ENCODE measurements at regions not wholly inside any gene's neighbourhood (a gene's known extent, or its start where the extent isn't known, plus 50 kb on each side); places are given as distances from the start of the nearest gene placed in this dataset.
A peak's percentile ranks its signal among the peaks of the same experiment; 100 is the strongest.

DNA sequence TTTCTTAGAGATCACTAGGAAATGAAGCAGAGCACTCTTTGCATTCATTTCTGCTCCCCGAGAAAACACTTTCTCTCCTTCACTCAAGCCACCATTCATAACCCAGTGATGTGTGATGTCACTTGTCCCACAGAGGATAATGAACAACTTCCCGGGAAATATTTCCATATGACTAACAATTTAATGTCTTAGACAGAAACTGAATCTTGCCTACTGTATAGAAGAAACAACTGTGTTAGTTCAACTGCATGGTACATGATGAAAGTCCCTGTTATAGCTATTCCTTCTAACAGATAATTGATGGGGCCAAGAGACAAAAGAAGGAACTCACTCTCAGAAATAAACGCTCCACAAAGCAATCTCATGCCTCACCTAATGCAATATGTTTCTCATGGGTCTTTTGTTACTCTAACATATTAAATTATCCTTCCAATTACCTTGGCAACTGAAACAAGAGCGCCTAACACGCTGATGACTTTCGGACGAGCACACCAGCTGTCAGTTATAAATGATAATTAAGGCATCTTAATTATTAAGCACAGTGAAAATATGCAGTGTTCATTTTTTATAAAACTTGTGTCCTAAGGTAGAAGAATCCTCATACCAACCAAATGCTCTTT lies 113.7 kb upstream of the TLR3 start:
- peak overlapping the region; percentile 85 for H3K27ac ChIP-seq
- TF ChIP-seq, protein P1, sequence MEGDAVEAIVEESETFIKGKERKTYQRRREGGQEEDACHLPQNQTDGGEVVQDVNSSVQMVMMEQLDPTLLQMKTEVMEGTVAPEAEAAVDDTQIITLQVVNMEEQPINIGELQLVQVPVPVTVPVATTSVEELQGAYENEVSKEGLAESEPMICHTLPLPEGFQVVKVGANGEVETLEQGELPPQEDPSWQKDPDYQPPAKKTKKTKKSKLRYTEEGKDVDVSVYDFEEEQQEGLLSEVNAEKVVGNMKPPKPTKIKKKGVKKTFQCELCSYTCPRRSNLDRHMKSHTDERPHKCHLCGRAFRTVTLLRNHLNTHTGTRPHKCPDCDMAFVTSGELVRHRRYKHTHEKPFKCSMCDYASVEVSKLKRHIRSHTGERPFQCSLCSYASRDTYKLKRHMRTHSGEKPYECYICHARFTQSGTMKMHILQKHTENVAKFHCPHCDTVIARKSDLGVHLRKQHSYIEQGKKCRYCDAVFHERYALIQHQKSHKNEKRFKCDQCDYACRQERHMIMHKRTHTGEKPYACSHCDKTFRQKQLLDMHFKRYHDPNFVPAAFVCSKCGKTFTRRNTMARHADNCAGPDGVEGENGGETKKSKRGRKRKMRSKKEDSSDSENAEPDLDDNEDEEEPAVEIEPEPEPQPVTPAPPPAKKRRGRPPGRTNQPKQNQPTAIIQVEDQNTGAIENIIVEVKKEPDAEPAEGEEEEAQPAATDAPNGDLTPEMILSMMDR (conservative IDR thresholded peaks at IDR 0.05) = no peak

GRCh38 chr4:185955826-185956543 lies 113.0 kb upstream of the TLR3 start:
- TF ChIP-seq, protein P1 (conservative IDR thresholded peaks at IDR 0.05) = no peak
- H3K27ac ChIP-seq = peak overlapping the region; percentile 85

- peak overlapping the region; percentile 85 for H3K27ac ChIP-seq
- TF ChIP-seq, protein P1 (conservative IDR thresholded peaks at IDR 0.05) = no peak
Observed at GRCh38 chr4:185956544-185956940, 112.4 kb upstream of the TLR3 start.

- TF ChIP-seq, protein P1 (conservative IDR thresholded peaks at IDR 0.05) = no peak
- peak overlapping the region; percentile 85 for H3K27ac ChIP-seq
Observed at GRCh38 chr4:185958094-185958747, 110.7 kb upstream of the TLR3 start.

DNA sequence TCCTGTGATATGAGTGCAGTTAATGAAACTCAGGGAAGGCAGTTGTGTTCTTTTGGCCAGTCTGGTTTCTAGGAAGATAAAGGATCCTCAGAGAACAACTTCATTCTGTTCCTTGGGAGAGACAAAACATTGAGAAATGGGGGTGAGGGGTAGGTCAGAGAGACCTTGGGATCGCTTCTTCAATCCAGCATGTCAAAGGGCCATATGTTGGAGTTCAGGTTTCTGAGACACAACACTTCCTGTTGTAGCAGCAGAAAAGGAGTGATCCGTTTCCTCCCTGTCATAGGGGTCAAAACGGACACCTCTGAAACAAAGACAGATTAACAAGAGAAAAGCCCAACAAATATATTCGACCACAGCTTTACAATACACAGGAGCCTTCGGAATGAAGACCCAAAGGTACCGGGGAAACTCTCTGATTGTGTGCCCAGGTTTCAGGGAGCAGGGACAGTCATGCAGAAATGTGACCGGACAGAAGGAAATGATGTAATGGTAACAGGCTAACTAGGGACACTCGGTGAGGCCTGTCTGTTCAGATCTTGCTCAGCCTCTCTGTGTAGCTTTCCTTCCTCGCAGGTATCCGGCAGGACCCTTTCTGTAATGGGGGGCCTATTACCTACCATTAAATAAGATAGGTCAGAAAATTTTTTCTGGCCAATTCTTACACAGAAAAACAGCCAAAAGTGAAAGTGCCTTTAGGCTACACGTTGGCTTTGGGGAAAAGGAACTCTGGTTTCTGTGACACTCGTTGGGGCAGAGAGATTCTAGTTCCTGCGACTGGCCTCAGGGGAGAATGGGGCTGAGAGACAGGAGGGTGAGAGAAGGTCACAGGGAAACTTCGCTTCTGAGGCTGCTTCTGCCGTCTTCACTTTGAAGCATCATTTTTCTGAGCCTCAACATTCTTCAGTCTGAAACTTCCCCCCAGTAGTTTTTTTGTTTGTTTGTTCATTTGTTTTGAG lies 103.3 kb upstream of the TLR3 start:
- TF ChIP-seq, protein P1 (conservative IDR thresholded peaks at IDR 0.05) = no peak
- no peak overlapping the region for H3K27ac ChIP-seq

- H3K27ac ChIP-seq = no peak overlapping the region
- TF ChIP-seq, protein P1 (conservative IDR thresholded peaks at IDR 0.05) = no peak
Observed at GRCh38 chr4:185966549-185966948, 102.4 kb upstream of the TLR3 start.
